HepG2 (cell line): ENCODE measurements at regions not wholly inside any gene's neighbourhood (a gene's known extent, or its start where the extent isn't known, plus 50 kb on each side); places are given as distances from the start of the nearest gene placed in this dataset.

Source experiments
- ATAC-seq: fragments of 200-7000 bp; cut with Tn5 transposase; 3 replicates; pipeline ENCODE4 v1.9.1; 2020; ENCODE audit warnings: mild to moderate bottlenecking, moderate library complexity
- BruUV-seq: library from RNA; stranded (reverse); fragments of 400-500 nt; replicated peaks from 2 replicates; lab custom pipeline; 2021; lab: Mats Ljungman, UMichigan
- CTCF ChIA-PET: fragments of 300-600 bp; formaldehyde crosslinking; extraction: SDS; loops from one replicate; lab custom pipeline; 2021; ENCODE audit warnings: low total read pairs, inconsistent platforms, low intra/inter-chr PET ratio; lab: Yijun Ruan, JAX
- POLR2A ChIA-PET: fragments of 350-600 bp; sonication (Branson Sonifier 250); formaldehyde crosslinking; loops from one replicate; lab custom pipeline; 2020; ENCODE audit warnings: antibody characterized with exemption, inconsistent platforms; lab: Yijun Ruan, JAX
- DNase-seq: peaks from one replicate; pipeline ENCODE4 v3.0.0-alpha.2; 2015; ENCODE audit warnings: low spot score
- FAIRE-seq: peaks from 3 replicates; lab custom pipeline; 2011; peaks lifted over from hg19 to GRCh38; lab: Jason Lieb, UNC
- H2AFZ ChIP-seq: one replicate; pipeline ENCODE4 v1.6.1; 2011; ENCODE audit warnings: low read length, inconsistent platforms
- H3K27ac ChIP-seq: fragments of 300-600 bp; 3 replicates; pipeline ENCODE4 v1.8.0; 2011; ENCODE audit warnings: mixed run types, mild to moderate bottlenecking, mixed read lengths, low read length, inconsistent platforms; ENCODE audit not compliant: insufficient read depth; ENCODE audit errors: extremely low read length
- H3K27me3 ChIP-seq, 2 experiments: fragments of 200-600 bp in 1 of 2; 2 replicates in 1 of 2; 3 replicates in 1 of 2; pipeline versions ENCODE4 v1.6.0 to v1.8.0; 2011; ENCODE audit warnings: low read length in 2 of 2, mild to moderate bottlenecking in 2 of 2, moderate library complexity in 2 of 2, inconsistent platforms in 1 of 2; ENCODE audit not compliant: insufficient read depth in 2 of 2, control insufficient read depth in 1 of 2
- H3K36me3 ChIP-seq, 2 experiments: fragments of 200-600 bp in 1 of 2; replicated peaks in 1 of 2; 2 replicates in 1 of 2; 3 replicates in 1 of 2; pipeline versions ENCODE4 v1.5.1 to v1.8.0; 2011; ENCODE audit warnings: low read length in 2 of 2, inconsistent platforms in 1 of 2; ENCODE audit not compliant: insufficient read depth in 2 of 2, control insufficient read depth in 1 of 2
- H3K4me1 ChIP-seq: 2 replicates; pipeline ENCODE4 v1.5.1; 2012; ENCODE audit warnings: low read length, inconsistent platforms; ENCODE audit not compliant: insufficient read depth
- H3K4me2 ChIP-seq: 2 replicates; pipeline ENCODE4 v1.6.0; 2011; ENCODE audit warnings: low read depth, low read length, inconsistent platforms
- H3K4me3 ChIP-seq, 3 experiments: fragments of 200-600 bp in 1 of 3; sonication (generic), shearing (Covaris generic) in 1 of 3; replicated peaks in 1 of 3; 2 replicates each; pipeline ENCODE4 v1.5.1; 2011 to 2016; ENCODE audit warnings: low read length in 3 of 3, inconsistent platforms in 2 of 3, low read depth in 2 of 3, mild to moderate bottlenecking in 2 of 3, control low read depth in 1 of 3, mixed read lengths in 1 of 3; ENCODE audit not compliant: insufficient read depth in 1 of 3
- H3K79me2 ChIP-seq: one replicate; pipeline ENCODE4 v1.6.1; 2011; ENCODE audit warnings: low read length, inconsistent platforms; ENCODE audit not compliant: insufficient read depth
- H3K9ac ChIP-seq: 2 replicates; pipeline ENCODE4 v1.6.0; 2011; ENCODE audit warnings: mild to moderate bottlenecking, low read depth, low read length, inconsistent platforms; ENCODE audit not compliant: insufficient read depth
- H3K9me3 ChIP-seq: 2 replicates; pipeline ENCODE4 v1.5.1; 2012; ENCODE audit warnings: mild to moderate bottlenecking, low read length
- H4K20me1 ChIP-seq: 2 replicates; pipeline ENCODE4 v1.6.0; 2011; ENCODE audit warnings: inconsistent platforms, mild to moderate bottlenecking, low read length, moderate library complexity; ENCODE audit not compliant: insufficient read depth
- ARNT2 ChIP-seq: sonication (generic); formaldehyde crosslinking; IDR thresholded peaks from 2 replicates; pipeline ENCODE4 v1.8.0; 2022; ENCODE audit warnings: mild to moderate bottlenecking, low read depth, missing genetic modification reagents, moderate library complexity
- CBFB ChIP-seq: sonication (generic); formaldehyde crosslinking; IDR thresholded peaks from 2 replicates; pipeline ENCODE4 v1.4.0; 2020; ENCODE audit warnings: missing genetic modification reagents
- CBX2 ChIP-seq, 2 experiments: fragments of 200-600 bp in 1 of 2; sonication (generic); formaldehyde crosslinking in 1 of 2; IDR thresholded peaks; 2 replicates each; pipeline versions ENCODE4 v1.7.0 to v1.8.1; 2018 to 2022; ENCODE audit warnings: low read depth in 2 of 2, low read length in 1 of 2, mild to moderate bottlenecking in 1 of 2, missing genetic modification reagents in 1 of 2
- GATAD2A ChIP-seq: IDR thresholded peaks from 2 replicates; pipeline ENCODE4 v1.6.1; 2016
- GMEB2 ChIP-seq: IDR thresholded peaks from 2 replicates; pipeline ENCODE4 v1.6.1; 2016; ENCODE audit warnings: missing biosample characterization, missing genetic modification reagents, low read depth
- HMGA1 ChIP-seq: sonication (generic); formaldehyde crosslinking; conservative IDR thresholded peaks from 2 replicates; pipeline ENCODE4 v1.4.0; 2020; ENCODE audit warnings: missing genetic modification reagents
- KLF13 ChIP-seq: sonication (generic); formaldehyde crosslinking; IDR thresholded peaks from 2 replicates; pipeline ENCODE4 v1.4.0; 2020; ENCODE audit warnings: mild to moderate bottlenecking, missing genetic modification reagents
- LBX2 ChIP-seq: sonication (generic); formaldehyde crosslinking; IDR thresholded peaks from 2 replicates; pipeline ENCODE4 v1.5.0; 2020; ENCODE audit warnings: missing genetic modification reagents, mild to moderate bottlenecking, borderline replicate concordance
- MATR3 ChIP-seq: sonication (generic); formaldehyde crosslinking; IDR thresholded peaks from 2 replicates; pipeline ENCODE4 v1.4.0; 2020; ENCODE audit warnings: missing genetic modification reagents
- ONECUT2 ChIP-seq: sonication (generic); formaldehyde crosslinking; IDR thresholded peaks from 2 replicates; pipeline ENCODE4 v1.4.0; 2020; ENCODE audit warnings: missing genetic modification reagents
- SP5 ChIP-seq: IDR thresholded peaks from 2 replicates; pipeline ENCODE4 v1.6.1; 2016; ENCODE audit warnings: low read depth, borderline replicate concordance
- ZSCAN9 ChIP-seq: IDR thresholded peaks from 2 replicates; pipeline ENCODE4 v1.6.1; 2016; ENCODE audit warnings: borderline replicate concordance
- WGBS: methylation state at CpG from one replicate; pipeline ENCODE4 v1.1.6; 2017; ENCODE audit warnings: low lambda C conversion rate; 5-methylcytosine and 5-hydroxymethylcytosine counted together
- in situ Hi-C: cut with HindIII; loops from 2 replicates; pipeline ENCODE4 v1.10.0; 2017; ENCODE audit warnings: low pct_unique_long_range_greater_than_20kb; ENCODE audit not compliant: extremely low pct_ligation_motif_present
- intact Hi-C: fragments of 100-400 bp; cut with micrococcal nuclease; formaldehyde crosslinking; loops from one replicate; pipeline ENCODE4 v1.10.0; 2022; ENCODE audit not compliant: unreplicated experiment

DNA sequence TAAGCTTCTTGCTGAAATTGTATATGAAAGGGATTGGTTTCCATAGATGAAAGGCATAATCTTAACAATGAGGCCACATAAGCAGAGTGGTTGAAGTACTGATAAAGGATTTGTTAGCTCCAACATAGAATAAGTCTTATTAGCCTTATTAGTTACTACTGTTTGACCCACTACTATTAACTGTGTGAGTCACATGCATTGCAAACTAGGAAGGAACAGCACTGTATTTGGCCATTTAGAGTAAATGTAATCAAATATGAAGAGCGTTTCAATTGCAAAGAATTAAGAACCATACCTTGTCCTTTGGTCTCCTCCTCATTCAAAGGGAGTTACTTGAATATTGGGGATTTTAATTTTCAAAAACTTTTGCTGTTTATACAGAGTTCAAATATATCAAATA is 428.9 kb downstream of the MDFIC start:
- Histone ChIP-seq H3K4me3 (no peak overlapping the region), H3K79me2 (no peaks in the 10 kb centered on the region), H2AFZ (no peak overlapping the region), H3K27me3 (no peaks in the 10 kb centered on the region), H3K4me1 (no peaks in the 10 kb centered on the region), H3K4me2 (no peak overlapping the region), H4K20me1 (no peaks in the 10 kb centered on the region), H3K36me3 (no peaks in the 10 kb centered on the region), H3K9ac (no peak overlapping the region), H3K9me3 (no peaks in the 10 kb centered on the region), H3K27ac (no peak overlapping the region)
- ChIA-PET POLR2A (no interaction called here), CTCF (no interaction called here)
- ATAC-seq (no peak), DNase-seq (no peak), FAIRE-seq (no peak)
- WGBS, result 0% methylated on average over 1 of the region's 1 CpG
- in situ Hi-C loops (loop anchor here (25.0 kb wide), 1 partner anchor 362 kb away; no protein-coding TSS in a partner anchor), intact Hi-C loops (no loop called here)
- no TSS peak for BruUV-seq
- no peak for TF ChIP-seq KLF13 (CRISPR knock-in tag)

GRCh38 chr7:115349635-115350034 is 427.7 kb downstream of the MDFIC start:
- H3K27me3 ChIP-seq, result no peaks in the 10 kb centered on the region
- H3K4me2 ChIP-seq, result no peak overlapping the region
- no peaks in the 10 kb centered on the region for H4K20me1 ChIP-seq
- H3K4me1 ChIP-seq, result no peaks in the 10 kb centered on the region
- no peak overlapping the region for H3K4me3 ChIP-seq
- no peaks in the 10 kb centered on the region for H3K9me3 ChIP-seq
- POLR2A ChIA-PET, result no interaction called here
- FAIRE-seq (no peak), DNase-seq (no peak), ATAC-seq (no peak)
- no peak overlapping the region for H2AFZ ChIP-seq
- H3K36me3 ChIP-seq, result no peaks in the 10 kb centered on the region
- TF ChIP-seq GATAD2A (CRISPR knock-in tag) (no peak), LBX2 (CRISPR knock-in tag) (no peak), ZSCAN9 (CRISPR knock-in tag) (no peak), CBFB (CRISPR knock-in tag) (no peak), ONECUT2 (CRISPR knock-in tag) (no peak), MATR3 (CRISPR knock-in tag) (no peak), ARNT2 (no peak), HMGA1 (CRISPR knock-in tag) (no peak), SP5 (CRISPR knock-in tag) (no peak), GMEB2 (CRISPR knock-in tag) (no peak), CBX2 (IDR thresholded peaks at IDR 0.05; ENCODE audit: low read depth, low read length) (no peak), CBX2 (CRISPR knock-in tag; IDR thresholded peaks at IDR 0.05; ENCODE audit: low read depth) (no peak)
- H3K79me2 ChIP-seq, result no peaks in the 10 kb centered on the region
- no TSS peak for BruUV-seq
- in situ Hi-C loops, result loop anchor here (25.0 kb wide), 1 partner anchor 363 kb away; no protein-coding TSS in a partner anchor
- no peak overlapping the region for H3K27ac ChIP-seq
- H3K9ac ChIP-seq, result no peak overlapping the region
- CTCF ChIA-PET, result no interaction called here
- intact Hi-C loops, result no loop called here
- no CpG with 5 or more reads among the region's 1 CpG for WGBS
